GM19452 (cell line): ENCODE measurements at regions not wholly inside any gene's neighbourhood (a gene's known extent, or its start where the extent isn't known, plus 50 kb on each side); places are given as distances from the start of the nearest gene placed in this dataset.

Source experiments
- ATAC-seq: cut with Tn5 transposase; IDR thresholded peaks from one replicate; pipeline ENCODE4 v1.9.1; 2021; ENCODE audit not compliant: unreplicated experiment

DNA sequence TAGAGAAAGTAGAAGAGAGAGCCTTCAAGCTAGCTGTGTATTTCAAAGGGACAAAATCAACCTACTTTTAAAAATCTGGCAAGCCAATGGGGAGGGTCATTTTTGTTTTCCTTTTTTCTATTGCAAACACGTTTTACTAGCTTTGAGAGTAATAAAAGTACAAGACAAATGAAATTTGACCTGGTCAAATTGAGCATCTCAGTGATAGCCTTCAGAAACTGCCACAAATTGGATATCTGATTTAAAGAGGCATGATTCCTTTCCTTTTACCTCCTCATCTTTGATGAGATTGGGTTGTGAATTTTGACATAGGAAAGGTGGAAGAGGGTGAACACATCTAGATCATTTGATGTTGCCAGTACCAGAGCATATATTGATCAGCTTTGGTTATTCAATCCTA, 53.6 kb upstream of the RBMS3 start:
- ATAC-seq, result no peak
